MCF 10A (cell line): ENCODE measurements at regions not wholly inside any gene's neighbourhood (a gene's known extent, or its start where the extent isn't known, plus 50 kb on each side); places are given as distances from the start of the nearest gene placed in this dataset.

Experiments used
- BruUV-seq: library from RNA; stranded (reverse); fragments of 400-500 nt; replicated peaks from 2 replicates; lab custom pipeline; 2021; lab: Mats Ljungman, UMichigan
- CTCF ChIA-PET: fragments of 300-600 bp; sonication (Branson Sonifier 250); formaldehyde crosslinking; extraction: SDS; loops from one replicate; lab custom pipeline; 2021; ENCODE audit warnings: antibody characterized with exemption, inconsistent platforms; lab: Yijun Ruan, JAX
- POLR2A ChIA-PET: fragments of 300-600, 350-650 bp; sonication (Branson Sonifier 250); formaldehyde crosslinking; extraction: SDS; loops from one replicate; lab custom pipeline; 2020; ENCODE audit warnings: antibody characterized with exemption, inconsistent platforms; lab: Yijun Ruan, JAX
- DNase-seq: peaks from one replicate; pipeline ENCODE4 v3.0.0-alpha.2; 2018; ENCODE audit not compliant: unreplicated experiment
- H3K27ac Mint-ChIP-seq: one replicate; pipeline ENCODE4 v1.8.0; 2022; ENCODE audit warnings: mild to moderate bottlenecking, low read depth, mixed read lengths; ENCODE audit not compliant: unreplicated experiment
- H3K27me3 Mint-ChIP-seq: one replicate; pipeline ENCODE4 v1.8.0; 2022; ENCODE audit warnings: mixed read lengths; ENCODE audit not compliant: insufficient read depth, unreplicated experiment
- H3K36me3 Mint-ChIP-seq: one replicate; pipeline ENCODE4 v1.8.0; 2022; ENCODE audit warnings: mild to moderate bottlenecking, moderate library complexity, mixed read lengths; ENCODE audit not compliant: insufficient read depth, unreplicated experiment
- H3K4me1 Mint-ChIP-seq: one replicate; pipeline ENCODE4 v1.8.0; 2022; ENCODE audit warnings: mixed read lengths; ENCODE audit not compliant: insufficient read depth, unreplicated experiment
- H3K4me3 Mint-ChIP-seq: one replicate; pipeline ENCODE4 v1.8.0; 2022; ENCODE audit warnings: mild to moderate bottlenecking, moderate library complexity, mixed read lengths; ENCODE audit not compliant: unreplicated experiment
- H3K9me3 Mint-ChIP-seq: one replicate; pipeline ENCODE4 v1.8.0; 2022; ENCODE audit warnings: mixed read lengths; ENCODE audit not compliant: unreplicated experiment
- intact Hi-C: fragments of 100-400 bp; cut with micrococcal nuclease; formaldehyde crosslinking; loops from 2 replicates; pipeline ENCODE4 v1.14.1; 2022
- TF ChIP-seq, protein P1 (sequence below): fragments of 200-600 bp; IDR thresholded peaks from one replicate; pipeline ENCODE4 v1.8.0; 2022; ENCODE audit warnings: antibody characterized with exemption, mild to moderate bottlenecking; ENCODE audit not compliant: unreplicated experiment

GRCh38 chrX:68989456-68989855 lies 160.6 kb downstream of the EFNB1 start:
- Mint-ChIP-seq H3K9me3 (no peaks in the 10 kb centered on the region), H3K36me3 (no peaks in the 10 kb centered on the region), H3K4me1 (no peaks in the 10 kb centered on the region), H3K4me3 (no peak overlapping the region), H3K27ac (no peak overlapping the region), H3K27me3 (peaks cover 49% of the 10 kb centered on the region)
- no peak for DNase-seq
- ChIA-PET CTCF (interaction anchor here (0.6 to 0.9 kb wide), 3 partner anchors 9 to 105 kb away, joined by 3 read pairs; no protein-coding TSS in a partner anchor), POLR2A (interaction anchor here (1.1 kb wide), 1 partner anchor 160 kb away, joined by 3 read pairs; the partner anchor contains the start of gene EFNB1)
- intact Hi-C loops: no loop called here
- TF ChIP-seq, protein P1, sequence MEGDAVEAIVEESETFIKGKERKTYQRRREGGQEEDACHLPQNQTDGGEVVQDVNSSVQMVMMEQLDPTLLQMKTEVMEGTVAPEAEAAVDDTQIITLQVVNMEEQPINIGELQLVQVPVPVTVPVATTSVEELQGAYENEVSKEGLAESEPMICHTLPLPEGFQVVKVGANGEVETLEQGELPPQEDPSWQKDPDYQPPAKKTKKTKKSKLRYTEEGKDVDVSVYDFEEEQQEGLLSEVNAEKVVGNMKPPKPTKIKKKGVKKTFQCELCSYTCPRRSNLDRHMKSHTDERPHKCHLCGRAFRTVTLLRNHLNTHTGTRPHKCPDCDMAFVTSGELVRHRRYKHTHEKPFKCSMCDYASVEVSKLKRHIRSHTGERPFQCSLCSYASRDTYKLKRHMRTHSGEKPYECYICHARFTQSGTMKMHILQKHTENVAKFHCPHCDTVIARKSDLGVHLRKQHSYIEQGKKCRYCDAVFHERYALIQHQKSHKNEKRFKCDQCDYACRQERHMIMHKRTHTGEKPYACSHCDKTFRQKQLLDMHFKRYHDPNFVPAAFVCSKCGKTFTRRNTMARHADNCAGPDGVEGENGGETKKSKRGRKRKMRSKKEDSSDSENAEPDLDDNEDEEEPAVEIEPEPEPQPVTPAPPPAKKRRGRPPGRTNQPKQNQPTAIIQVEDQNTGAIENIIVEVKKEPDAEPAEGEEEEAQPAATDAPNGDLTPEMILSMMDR: no peak
- no TSS peak for BruUV-seq

- Mint-ChIP-seq H3K4me3 (no peak overlapping the region), H3K27ac (no peak overlapping the region), H3K4me1 (no peaks in the 10 kb centered on the region), H3K27me3 (peaks cover 49% of the 10 kb centered on the region), H3K9me3 (no peaks in the 10 kb centered on the region), H3K36me3 (no peaks in the 10 kb centered on the region)
- TF ChIP-seq, protein P1: no peak
- intact Hi-C loops: no loop called here
- ChIA-PET POLR2A (interaction anchor here (0.7 kb wide), 1 partner anchor 20 kb away, joined by 4 read pairs; no protein-coding TSS in a partner anchor), CTCF (interaction anchor here (0.6 to 0.9 kb wide), 3 partner anchors 8 to 106 kb away, joined by 3 read pairs; no protein-coding TSS in a partner anchor)
- no TSS peak for BruUV-seq
- no peak for DNase-seq
Observed at GRCh38 chrX:68988865-68989264, 160.0 kb downstream of the EFNB1 start.

DNA sequence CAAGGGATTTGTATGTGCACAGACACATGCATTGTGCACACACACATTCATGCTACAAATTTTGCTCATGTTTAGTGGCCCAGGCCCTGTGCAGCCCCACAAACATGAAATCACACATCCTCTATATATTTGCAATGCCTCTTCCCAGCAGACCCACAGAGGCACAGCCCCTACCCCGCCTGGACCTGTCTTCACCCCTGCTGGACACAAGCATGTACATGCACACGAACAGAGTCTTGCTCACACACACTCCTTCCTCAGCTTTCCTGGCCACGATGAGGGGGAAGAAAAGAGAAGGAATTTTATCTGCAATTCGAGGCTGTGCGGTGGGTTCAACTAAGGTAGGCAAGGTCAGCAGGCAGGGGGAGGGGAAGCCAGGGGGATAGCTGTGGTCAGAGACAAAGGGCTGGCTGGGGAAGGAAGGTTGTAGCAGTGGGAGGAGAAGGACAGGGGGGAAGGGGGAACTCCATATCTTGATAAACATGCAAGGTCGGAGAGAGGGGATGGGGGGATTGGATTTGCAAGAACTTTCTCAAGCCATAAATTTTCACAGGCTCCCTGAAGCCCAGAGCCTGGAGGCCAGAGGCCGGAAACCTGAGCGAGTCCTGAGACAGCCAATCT lies 156.4 kb downstream of the EFNB1 start:
- no peaks in the 10 kb centered on the region for H3K36me3 Mint-ChIP-seq
- POLR2A ChIA-PET: interaction anchor here (0.9 kb wide), 1 partner anchor 78 kb away, joined by 3 read pairs; no protein-coding TSS in a partner anchor
- H3K4me3 Mint-ChIP-seq: no peak overlapping the region
- DNase-seq: no peak
- peaks cover 23% of the 10 kb centered on the region for H3K27me3 Mint-ChIP-seq
- TF ChIP-seq, protein P1: no peak
- intact Hi-C loops: no loop called here
- CTCF ChIA-PET: interaction anchor here (0.6 kb wide), 1 partner anchor 14 kb away, joined by 4 read pairs; no protein-coding TSS in a partner anchor
- H3K9me3 Mint-ChIP-seq: no peaks in the 10 kb centered on the region
- no peak overlapping the region for H3K27ac Mint-ChIP-seq
- H3K4me1 Mint-ChIP-seq: no peaks in the 10 kb centered on the region
- no TSS peak for BruUV-seq

- POLR2A ChIA-PET: interaction anchor here (0.7 to 1.5 kb wide), 2 partner anchors 9 to 12 kb away, joined by 3 read pairs; no protein-coding TSS in a partner anchor
- no peak overlapping the region for H3K4me3 Mint-ChIP-seq
- H3K9me3 Mint-ChIP-seq: no peaks in the 10 kb centered on the region
- no peaks in the 10 kb centered on the region for H3K36me3 Mint-ChIP-seq
- CTCF ChIA-PET: interaction anchor here (1.0 kb wide), 1 partner anchor 10 kb away, joined by 3 read pairs; no protein-coding TSS in a partner anchor
- DNase-seq: no peak
- TF ChIP-seq, protein P1: no peak
- no TSS peak for BruUV-seq
- H3K27ac Mint-ChIP-seq: no peak overlapping the region
- intact Hi-C loops: no loop called here
- H3K4me1 Mint-ChIP-seq: no peaks in the 10 kb centered on the region
- peaks cover 20% of the 10 kb centered on the region for H3K27me3 Mint-ChIP-seq
Observed at GRCh38 chrX:68983004-68983857, 154.4 kb downstream of the EFNB1 start.
